NT2/D1 (cell line): ENCODE measurements at regions not wholly inside any gene's neighbourhood (a gene's known extent, or its start where the extent isn't known, plus 50 kb on each side); places are given as distances from the start of the nearest gene placed in this dataset.

Source experiments
- YY1 ChIP-seq: IDR thresholded peaks from 2 replicates; pipeline ENCODE4 v1.6.1; 2011; ENCODE audit not compliant: insufficient read length, insufficient read depth
- ZNF274 ChIP-seq: IDR thresholded peaks from 2 replicates; pipeline ENCODE4 v1.6.1; 2011; ENCODE audit warnings: mild to moderate bottlenecking, low read depth, low read length

GRCh38 chr6:21958428-21958827 is 338.4 kb downstream of the PRL start:
- TF ChIP-seq ZNF274 (no peak), YY1 (no peak)
